ENCODE measurements at regions not wholly inside any gene's neighbourhood (a gene's known extent, or its start where the extent isn't known, plus 50 kb on each side); places are given as distances from the start of the nearest gene placed in this dataset.

DNA sequence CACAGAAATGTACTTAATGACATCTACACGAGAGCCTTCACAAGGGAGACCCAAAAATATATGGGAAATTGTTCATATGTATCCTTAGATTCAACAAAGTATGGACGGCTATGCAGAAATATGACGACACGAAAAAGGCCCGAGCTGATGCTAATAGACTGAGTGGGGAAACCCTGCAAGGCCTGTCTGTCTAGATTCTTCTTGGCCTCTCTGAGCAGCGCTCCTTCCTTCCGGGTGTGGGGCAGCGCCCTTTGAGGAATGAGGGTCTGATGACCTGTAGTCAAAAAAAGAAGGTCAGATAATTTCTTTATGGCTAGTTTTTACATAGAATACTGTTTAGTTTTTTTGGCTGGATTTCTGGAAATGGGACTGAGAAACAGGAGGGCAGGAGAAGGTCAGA lies 192.8 kb upstream of the AKR1E2 start:
- H3K36me3 ChIP-seq, result no peaks in the 10 kb centered on the region
- no peaks in the 10 kb centered on the region for H3K27me3 ChIP-seq
- peaks cover 0 to 11% (median 0%) of the 10 kb centered on the region in 9 donors for H3K4me1 ChIP-seq
- H3K4me3 ChIP-seq, result no peak overlapping the region
- H3K27ac ChIP-seq, result peak overlapping the region in 1 of 10 donors; percentile 5
- ATAC-seq, result no peak
- DNase-seq, result no peak
- H3K9me3 ChIP-seq, result peaks cover 0 to under 1% (median 0%) of the 10 kb centered on the region in 11 donors
- 81 to 86% methylated on average over 8 of the region's 8 CpGs for WGBS, 2 donors
- TF ChIP-seq, protein P1, sequence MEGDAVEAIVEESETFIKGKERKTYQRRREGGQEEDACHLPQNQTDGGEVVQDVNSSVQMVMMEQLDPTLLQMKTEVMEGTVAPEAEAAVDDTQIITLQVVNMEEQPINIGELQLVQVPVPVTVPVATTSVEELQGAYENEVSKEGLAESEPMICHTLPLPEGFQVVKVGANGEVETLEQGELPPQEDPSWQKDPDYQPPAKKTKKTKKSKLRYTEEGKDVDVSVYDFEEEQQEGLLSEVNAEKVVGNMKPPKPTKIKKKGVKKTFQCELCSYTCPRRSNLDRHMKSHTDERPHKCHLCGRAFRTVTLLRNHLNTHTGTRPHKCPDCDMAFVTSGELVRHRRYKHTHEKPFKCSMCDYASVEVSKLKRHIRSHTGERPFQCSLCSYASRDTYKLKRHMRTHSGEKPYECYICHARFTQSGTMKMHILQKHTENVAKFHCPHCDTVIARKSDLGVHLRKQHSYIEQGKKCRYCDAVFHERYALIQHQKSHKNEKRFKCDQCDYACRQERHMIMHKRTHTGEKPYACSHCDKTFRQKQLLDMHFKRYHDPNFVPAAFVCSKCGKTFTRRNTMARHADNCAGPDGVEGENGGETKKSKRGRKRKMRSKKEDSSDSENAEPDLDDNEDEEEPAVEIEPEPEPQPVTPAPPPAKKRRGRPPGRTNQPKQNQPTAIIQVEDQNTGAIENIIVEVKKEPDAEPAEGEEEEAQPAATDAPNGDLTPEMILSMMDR (IDR thresholded peaks at IDR 0.05), result no peak
- intact Hi-C loops (cut with DNase I), result no loop called here

GRCh38 chr10:4632757-4633156 lies 193.2 kb upstream of the AKR1E2 start:
- intact Hi-C loops (cut with DNase I), result no loop called here
- Histone ChIP-seq H3K36me3 (no peaks in the 10 kb centered on the region), H3K9me3 (peaks cover 0 to 5% (median 0%) of the 10 kb centered on the region in 11 donors), H3K4me3 (no peak overlapping the region), H3K27me3 (no peaks in the 10 kb centered on the region), H3K27ac (peak overlapping the region in 2 of 10 donors; percentile 5 to 8), H3K4me1 (peaks cover 0 to 11% (median 0%) of the 10 kb centered on the region in 9 donors)
- no peak for DNase-seq
- peak in 4 of 8 donors; percentile 35 to 73 (median 46) for ATAC-seq
- TF ChIP-seq, protein P1 (IDR thresholded peaks at IDR 0.05), result no peak
- WGBS, 2 donors, result 58 to 83% methylated on average over 5 of the region's 5 CpGs

DNA sequence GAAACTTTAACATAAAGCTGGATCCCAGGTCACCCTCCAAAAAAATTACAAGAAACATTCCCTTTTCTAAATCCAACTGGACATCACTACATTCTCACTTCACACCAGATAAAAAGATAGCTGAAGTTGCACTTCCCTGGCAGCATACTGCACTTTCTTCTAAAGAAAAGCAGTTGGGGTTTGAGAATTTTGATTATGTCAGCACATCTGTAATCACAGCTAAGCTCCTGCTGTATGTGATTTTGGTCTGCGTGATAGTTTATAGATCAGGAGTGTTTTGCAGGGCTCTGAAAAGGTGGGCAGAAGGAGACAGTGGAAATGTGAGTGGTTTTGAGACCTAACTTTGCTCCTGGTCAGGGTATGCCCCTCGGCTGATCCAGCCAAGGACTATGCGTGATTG lies 199.1 kb upstream of the AKR1E2 start:
- intact Hi-C loops (cut with DNase I), result loop anchor here in 2 of 10 donors (2.0 to 10.0 kb wide), 2 partner anchors 36 to 92 kb away; no protein-coding TSS in a partner anchor
- WGBS, 2 donors, result 97 to 98% methylated on average over 3 of the region's 3 CpGs
- Histone ChIP-seq H3K4me3 (no peak overlapping the region), H3K4me1 (no peaks in the 10 kb centered on the region), H3K27ac (no peak overlapping the region), H3K9me3 (peaks cover 0 to 16% (median 0%) of the 10 kb centered on the region in 11 donors), H3K27me3 (no peaks in the 10 kb centered on the region), H3K36me3 (no peaks in the 10 kb centered on the region)
- ATAC-seq (no peak), DNase-seq (no peak)
- TF ChIP-seq, protein P1 (IDR thresholded peaks at IDR 0.05), result no peak

GRCh38 chr10:4623757-4624420 lies 202.1 kb upstream of the AKR1E2 start:
- Histone ChIP-seq H3K27ac (no peak overlapping the region), H3K9me3 (peaks cover 0 to 16% (median 0%) of the 10 kb centered on the region in 11 donors), H3K27me3 (no peaks in the 10 kb centered on the region), H3K36me3 (no peaks in the 10 kb centered on the region), H3K4me3 (no peak overlapping the region), H3K4me1 (no peaks in the 10 kb centered on the region)
- ATAC-seq (no peak), DNase-seq (no peak)
- TF ChIP-seq, protein P1 (IDR thresholded peaks at IDR 0.05), result no peak
- whole genome bisulfite sequencing, 2 donors, result 94 to 100% methylated on average over 1 of the region's 1 CpG
- intact Hi-C loops (cut with DNase I), result loop anchor here in 2 of 10 donors (5.0 to 10.0 kb wide), 2 partner anchors 89 to 97 kb away; no protein-coding TSS in a partner anchor
